ENCODE measurements at regions not wholly inside any gene's neighbourhood (a gene's known extent, or its start where the extent isn't known, plus 50 kb on each side); places are given as distances from the start of the nearest gene placed in this dataset.

DNA sequence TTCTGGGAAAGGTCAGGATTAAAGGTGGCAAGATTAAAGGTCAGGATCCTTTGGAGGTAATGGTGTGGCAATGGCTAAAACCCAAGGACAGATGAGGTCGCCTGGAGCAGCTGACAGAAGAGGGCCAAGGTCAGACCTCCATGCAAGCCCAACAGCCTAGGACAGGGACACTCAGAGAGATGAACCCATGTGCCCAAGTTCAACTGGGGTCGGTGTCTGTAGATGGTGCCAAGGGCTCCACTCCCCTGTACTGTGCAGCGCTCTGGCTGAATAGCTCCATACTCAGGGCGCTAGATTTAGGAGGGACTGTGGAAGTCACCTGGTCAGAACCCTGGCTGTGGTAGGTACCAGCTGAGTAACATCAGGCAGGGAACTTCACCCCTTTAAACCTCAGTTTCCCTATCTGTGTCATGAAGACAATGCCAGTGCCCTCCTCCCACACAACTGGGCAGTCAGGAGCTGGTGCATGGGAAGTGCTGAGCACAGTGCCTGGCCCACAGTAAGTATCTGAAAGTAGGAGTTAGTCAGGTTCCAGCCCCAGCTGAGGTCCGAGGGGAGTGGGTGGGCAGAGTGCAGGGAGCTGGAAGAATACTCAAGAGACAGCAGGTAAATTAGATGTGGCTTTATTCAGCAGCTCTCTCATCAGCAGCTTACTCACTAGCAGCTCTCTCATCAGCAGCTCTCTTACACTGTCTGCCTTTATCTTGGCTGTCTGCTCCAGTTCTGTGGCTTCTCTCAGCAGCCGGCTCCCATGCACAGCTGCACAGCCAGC is 327.1 kb downstream of the GLRX3 start:
- DNase-seq (ENCODE audit: low read depth): no peak

DNA sequence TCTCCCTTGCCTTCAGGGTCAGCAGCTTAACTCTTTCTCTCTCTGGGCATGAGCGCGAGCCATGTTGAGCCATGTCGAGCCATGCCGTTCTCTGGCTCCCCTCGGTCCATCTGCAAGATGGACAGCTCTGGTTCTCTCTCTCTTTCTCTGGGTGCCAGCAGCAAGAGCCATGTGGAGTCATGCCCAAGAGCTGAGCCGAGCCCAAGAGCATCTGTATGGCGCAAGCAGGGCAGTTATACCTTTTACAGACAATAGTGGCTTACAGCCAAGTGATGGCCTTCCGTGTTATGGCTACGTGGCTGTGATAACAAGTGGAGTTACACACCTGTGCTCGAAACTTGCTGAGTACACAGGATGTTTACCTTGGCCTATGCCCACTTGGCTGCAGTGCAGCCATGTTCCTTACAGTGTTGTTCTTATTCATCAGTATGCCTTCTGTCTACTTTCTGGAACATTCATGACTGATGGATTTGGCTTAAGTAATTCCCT is 327.7 kb downstream of the GLRX3 start:
- DNase-seq (ENCODE audit: low read depth): no peak

DNA sequence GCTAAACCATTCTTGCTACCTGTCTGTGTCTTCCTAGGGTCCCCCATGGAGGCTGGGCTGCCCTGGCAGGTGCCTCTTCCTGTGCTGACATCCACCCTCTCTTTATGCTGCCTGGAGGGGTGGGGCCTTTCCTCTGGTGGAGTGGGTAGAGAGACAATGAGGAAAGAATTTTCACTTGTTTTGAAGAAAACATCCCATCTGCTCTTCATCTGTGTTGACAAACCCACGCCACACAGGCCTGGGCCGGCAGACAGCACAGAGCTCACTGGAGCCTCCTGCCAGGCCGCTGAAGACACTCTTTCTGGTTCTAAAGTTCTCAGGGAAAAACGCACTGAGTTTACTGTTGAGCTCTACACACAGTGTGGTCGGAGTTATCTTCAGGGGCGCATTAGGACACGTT is 328.2 kb downstream of the GLRX3 start:
- DNase-seq (ENCODE audit: low read depth): no peak

DNA sequence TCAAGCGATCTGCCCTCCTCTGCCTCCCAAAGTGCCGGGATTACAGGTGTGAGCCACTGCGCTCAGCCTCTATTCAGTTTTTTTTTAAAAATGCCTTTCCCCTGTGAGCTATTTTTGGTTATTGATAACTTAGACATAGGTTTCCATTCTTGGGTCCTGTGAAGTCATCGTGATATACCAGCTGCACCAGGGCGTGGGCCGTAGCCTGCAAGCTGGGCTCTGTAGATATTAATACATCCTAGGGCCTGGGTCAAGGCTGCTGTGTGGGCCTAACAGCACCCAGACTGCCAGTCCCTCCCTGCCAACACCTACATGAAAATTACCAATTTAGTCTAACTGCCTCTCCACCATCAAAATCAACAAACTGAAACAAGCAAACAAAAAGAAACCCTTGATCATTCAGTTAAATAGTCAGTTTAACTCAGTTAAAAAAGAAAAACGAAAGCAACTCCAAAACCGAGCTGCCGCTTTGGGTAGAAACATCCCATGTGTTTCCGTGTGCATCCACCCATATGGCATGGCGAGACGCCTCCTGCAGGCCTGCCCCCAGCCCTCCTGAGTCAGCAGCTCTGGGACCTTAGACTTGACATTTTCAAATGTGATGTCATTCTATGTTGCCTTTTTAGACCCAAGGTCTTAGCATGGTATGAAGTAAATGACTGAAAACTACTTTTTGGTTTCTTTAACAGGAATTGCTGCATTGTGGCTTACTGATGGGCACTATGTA is 330.2 kb downstream of the GLRX3 start:
- DNase-seq (ENCODE audit: low read depth): no peak

DNA sequence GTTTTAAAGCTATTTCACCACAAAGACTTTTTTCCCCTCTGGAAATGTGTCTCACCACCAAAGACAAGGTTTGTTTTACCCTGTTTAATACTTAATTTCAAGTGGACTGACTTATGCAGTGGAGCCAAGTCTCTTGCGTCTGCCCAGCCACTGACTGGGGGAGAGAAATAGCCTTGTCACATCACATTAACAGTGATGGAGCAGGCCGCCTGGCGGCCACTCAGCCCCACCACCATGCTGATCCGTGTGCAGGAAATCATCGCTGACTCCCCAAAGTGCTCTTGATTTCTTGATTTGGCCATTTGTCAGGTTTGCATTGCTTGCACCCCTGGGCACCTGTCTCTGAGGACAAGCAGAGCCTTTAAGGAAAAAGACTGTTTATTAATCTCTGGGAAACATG is 334.1 kb downstream of the GLRX3 start:
- DNase-seq (ENCODE audit: low read depth): no peak

DNA sequence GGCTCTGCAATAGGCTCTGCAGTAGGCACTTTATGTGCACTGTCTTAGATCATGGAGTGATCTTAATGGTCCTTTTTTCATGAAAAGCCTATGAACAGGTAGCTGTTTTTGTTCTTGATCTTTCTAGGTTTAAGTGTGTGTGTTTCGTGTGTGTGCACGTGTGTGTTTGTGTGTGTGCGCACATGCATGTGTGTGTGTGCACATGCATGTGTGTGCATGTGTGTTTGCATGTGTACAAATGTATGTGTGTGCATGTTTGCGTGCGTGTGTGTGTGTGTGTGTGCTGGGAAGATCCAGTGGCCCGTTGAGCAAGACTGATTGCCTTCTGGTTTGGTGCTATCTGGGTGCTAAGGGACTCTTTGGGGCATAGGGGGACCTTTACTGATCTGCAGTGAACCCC is 334.8 kb downstream of the GLRX3 start:
- DNase-seq (ENCODE audit: low read depth): no peak

DNA sequence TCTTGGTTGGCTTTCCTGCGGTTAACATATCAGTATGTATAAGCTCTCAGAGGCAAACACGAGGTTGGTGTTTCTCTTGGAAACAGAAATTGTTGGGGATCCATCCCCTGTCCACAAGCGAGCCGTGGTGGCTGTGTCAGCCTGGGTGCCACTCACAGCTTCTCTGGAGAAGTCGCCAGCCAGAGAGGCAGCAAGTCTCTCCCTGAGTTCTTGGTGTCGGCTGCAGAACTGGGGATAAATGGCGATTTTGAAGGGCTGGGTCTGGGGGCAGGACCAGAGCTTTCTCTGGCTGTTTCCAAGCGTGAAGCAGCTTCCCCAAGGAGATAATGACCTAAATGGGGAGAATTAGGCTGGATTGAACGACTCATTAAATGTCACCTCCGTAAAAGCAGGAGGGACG is 335.3 kb downstream of the GLRX3 start:
- DNase-seq (ENCODE audit: low read depth): no peak

DNA sequence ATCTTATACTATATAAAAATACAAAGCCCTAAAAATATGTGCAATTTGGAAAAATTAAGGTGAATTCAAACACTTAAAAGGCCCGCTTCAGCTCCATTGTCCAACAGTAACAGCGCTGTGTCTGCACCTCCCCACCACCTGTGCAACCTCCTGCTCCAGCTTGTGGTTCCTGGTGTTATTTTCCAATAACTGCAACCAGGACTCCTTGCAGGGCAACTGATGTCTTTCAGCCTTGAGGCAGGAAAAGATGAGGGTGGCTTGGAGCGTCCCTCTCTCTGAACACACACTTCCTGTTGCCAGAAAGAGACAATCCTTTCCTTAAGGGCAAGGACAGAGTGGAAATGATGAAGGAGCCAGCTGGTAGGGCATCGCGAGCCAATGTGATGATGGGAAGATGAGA is 336.0 kb downstream of the GLRX3 start:
- DNase-seq (ENCODE audit: low read depth): no peak

DNA sequence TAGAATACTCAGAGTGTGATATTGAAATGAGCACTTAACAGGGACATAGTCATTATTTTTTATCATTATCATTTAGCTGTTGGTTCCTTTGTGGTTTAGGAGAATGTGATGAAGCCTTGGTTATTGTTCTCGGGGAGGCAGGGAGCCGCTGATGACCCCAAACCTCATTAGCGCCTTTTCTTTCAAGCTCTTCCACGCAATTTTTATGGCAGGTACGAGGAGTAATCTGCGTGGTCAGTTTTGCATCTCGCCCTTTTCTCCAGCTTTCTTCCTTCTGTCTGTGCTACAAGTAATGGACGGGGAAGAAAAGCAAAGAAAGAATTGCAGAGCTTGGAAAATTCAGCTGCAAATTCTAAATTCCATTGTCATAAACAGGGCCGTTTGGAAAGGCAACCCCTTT is 338.4 kb downstream of the GLRX3 start:
- DNase-seq (ENCODE audit: low read depth): no peak

DNA sequence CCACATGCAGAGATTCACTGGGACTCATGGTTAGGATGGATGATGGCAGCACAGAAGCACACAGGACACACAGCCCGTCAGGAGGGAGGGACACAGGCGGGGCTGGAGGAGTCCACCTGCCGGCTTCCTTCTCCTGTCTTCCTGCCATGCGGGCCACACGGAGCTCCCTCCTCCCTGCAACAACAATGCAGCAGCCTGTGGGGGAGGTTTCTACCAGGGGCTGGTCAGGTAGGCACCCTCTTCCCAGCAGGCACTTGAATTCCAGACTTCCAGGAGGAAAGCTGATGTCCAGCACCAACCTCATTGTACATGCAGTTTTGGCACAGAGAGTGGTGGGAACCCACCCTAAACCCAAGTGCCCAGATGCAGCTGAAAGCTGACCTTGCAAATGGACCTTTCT is 341.2 kb downstream of the GLRX3 start:
- DNase-seq (ENCODE audit: low read depth): no peak

DNA sequence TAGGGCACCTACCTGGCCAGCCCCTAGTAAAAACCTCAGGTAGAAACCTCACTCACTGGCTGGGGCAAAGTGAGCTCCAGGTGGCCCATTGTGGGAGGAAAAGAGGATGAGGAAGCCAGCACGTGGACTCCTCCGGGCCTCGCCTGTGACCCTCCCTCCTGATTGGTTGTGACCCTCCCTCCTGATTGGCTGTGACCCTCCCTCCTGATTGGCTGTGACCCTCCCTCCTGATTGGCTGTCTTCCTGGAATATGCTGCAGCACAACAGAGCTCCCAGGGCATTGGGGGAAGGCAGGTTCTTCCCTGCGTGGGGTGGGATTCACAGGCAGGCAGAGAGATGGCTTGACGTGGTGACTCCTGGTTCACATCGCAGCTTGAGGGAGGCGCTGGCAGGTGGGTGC is 343.0 kb downstream of the GLRX3 start:
- no peak for DNase-seq (ENCODE audit: low read depth)

DNA sequence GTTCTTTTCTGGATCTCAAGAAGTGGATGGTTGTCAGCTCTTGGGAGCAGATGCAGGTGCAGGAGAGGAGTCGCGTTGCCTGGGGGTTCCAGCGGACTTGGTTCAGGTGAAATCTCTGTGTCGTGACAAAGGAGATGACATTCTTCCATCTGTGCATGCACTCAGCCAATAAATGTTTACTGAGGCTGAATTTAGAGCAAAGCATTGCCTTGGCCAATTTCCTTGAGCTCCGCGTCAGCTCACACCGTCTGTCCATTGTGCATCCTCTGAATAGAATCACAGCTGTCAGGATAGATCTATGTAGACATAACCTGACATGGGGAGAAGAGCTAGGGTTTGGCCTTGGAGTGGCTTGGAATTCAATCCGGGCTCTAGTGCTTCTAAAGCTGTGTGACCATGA is 343.7 kb downstream of the GLRX3 start:
- no peak for DNase-seq (ENCODE audit: low read depth)

DNA sequence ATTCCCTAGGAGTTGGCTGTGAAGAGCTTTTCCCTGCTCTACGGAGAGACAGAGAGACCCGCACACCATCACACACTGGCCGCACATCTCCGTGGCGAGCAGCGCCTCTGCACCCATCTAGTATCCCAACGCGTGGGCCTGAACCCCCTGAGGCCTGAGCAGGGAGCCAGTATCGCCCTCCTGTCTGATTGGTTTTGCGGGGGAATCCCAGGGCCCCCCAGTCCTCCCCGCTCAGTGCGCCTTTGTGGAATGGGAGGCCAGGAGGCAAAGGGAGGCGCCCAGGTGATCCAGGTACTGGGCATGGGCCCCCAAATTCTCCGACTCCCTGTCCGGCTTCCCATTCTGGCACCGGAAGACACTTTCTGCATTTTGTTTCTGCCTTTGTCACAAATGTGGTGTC is 344.3 kb downstream of the GLRX3 start:
- DNase-seq (ENCODE audit: low read depth): no peak

DNA sequence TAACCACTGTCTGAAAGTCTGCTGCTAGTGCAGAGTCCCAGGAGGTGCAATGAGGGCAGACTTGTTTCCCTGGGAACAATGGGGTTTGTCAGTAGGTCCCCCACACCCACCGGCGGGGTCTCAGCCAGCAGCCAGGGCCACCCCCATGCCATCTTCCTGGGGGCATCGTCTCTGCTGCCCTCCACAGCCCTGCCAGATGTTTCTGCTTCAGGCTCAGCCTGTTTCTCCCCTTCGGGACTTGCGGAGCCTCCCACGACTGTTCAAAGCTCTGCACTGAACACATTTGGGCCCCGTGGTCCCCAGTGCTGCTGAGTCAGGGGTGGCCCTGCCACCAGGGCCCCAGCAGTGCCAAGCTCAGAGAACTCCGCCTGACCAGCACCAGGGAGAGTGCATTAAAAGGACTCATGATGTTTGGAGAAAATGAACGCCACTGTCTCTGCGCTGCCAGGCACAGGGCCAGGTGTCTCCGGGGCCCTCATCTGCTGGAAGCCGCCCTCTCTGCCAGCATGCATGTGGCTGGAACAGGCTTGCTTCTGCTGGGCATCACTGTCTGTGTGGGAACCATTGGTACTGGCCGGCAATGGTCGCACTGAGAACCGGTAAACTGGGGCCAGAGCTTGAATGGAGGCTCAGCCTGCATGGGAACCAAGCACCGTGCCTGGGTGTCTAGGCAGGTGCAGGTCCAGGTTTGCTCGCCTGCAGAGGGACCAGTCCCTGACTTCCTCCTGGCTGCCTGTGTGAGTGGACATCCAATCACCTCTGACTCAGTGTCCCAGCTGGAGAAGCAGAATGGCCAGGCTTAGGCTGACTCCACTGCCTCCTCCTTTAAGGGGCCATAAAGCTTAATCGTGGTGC is 345.1 kb downstream of the GLRX3 start:
- DNase-seq (ENCODE audit: low read depth): no peak

DNA sequence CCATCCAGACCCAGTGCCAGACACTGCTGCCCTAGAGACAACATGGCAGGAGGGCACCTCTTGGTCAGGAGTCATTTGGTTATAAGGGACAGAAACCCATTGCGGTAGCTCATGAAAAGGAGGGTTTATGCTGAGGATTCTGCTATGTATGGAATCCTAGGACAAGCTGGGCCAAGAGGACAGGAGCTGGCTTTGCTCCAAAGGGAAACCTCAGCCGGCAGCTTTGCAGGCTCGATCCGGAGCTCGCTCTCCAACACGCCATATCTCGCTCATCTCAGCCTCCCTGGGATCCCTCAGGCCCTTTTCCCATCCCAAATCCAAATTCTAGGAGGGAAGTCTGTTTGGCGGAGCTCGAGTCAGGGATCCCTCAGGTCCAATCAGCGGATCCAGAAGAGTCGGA is 345.7 kb downstream of the GLRX3 start:
- DNase-seq (ENCODE audit: low read depth): no peak

DNA sequence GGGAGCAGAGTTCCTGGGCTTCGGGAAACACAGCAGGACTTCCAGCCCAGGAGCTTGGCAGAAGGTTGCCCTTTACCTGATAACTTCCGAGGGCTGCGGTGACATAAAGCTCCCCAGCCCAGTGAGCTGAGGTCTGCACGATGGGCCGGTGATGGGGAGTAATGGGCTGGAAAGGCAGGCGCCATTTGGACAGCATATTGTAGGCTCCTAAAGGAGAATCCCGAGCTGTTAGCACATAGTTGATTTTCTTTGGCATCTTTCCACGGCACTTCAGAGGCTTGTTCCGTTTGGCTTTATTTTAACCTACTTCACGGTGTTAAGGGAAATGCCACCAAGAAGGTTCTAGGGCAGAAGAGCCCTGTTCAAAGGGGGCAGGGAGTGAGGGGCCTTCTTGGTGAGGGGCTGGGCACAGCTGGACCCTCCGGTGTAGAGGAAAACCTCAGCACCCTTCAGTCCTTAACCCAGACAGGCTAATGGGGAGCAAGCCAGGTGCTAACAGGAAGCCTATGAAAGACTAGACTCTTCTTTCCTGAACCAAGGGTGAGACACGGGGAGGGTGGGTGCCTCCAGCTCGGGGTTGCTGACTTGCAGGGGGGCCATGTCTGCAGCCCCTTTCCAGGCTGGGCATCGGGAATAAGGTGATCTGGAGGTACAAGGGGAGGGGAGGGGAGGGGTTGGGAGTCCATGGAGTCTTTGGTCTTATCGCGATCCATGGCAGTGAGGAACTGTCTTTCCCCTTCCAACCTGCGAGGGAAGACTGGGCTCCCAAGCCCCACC is 347.7 kb downstream of the GLRX3 start:
- no peak for DNase-seq (ENCODE audit: low read depth)

DNA sequence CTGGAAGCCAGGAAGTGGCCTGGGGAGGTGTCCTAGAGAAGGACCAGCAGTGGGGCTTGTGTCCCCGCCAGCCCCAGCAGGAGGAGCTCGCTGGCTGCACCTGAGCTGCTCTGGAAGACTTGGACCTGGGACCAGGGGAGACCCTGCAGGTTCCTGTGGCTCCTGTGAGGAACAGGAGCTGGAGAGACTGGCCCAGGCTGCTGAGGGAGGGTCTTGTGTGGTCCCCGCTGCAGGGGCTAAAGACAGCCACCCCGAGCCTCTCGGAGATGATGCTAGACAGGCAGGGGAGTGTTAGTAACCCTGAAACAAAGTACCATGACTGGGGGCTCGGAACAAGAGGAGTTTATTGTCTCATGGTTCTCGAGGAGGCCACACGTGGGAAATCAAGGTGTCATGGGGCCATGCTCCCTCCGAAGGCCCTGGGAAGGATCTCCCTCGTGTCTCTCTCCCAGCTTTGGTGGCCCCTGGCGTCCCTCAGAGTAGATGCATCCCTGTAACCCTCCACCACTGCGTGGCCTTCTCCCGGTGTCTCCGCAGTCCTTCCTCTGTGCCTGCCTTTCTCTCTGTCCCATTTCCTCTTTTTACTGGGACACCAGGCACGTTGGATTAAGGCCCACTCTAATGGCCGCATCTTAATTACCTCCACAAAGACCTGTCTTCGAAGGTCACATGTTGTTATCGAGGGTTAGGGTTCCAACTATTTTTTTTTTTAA is 348.4 kb downstream of the GLRX3 start:
- no peak for DNase-seq (ENCODE audit: low read depth)

DNA sequence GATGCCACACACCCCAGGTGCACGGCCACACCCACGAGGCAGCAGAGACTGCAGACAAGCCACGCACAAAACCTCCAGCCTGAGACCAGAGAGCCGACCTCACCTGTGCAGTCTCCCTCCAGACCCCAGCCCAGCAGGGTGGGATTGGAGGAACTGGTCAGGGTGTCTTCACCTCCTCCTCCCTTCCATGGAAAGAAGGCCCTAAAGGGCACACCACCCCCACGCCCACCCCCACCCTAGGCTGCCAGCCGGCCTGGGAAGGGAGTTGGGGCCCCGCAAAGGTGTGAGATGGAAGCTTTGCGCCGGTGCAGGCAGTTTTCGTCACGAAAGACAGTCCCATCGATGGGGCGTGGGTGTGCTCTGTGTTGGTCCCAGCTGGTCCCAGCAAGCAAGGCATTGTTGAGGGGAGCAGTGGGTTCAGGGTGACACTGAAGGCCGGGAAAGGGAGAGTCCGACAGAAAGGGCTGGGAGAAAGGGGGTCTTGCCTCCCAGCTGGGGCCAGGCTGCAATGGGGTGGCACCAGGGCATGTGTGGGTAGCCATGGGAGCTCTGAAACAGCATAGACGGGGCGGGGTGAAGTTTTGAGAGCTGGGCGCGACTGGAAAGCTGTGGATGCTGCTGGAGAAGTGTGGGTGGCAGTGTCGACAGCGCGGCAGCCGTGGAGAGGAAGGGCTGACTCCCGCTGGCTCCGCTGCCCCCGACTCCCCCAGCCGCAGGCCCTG is 349.2 kb downstream of the GLRX3 start:
- DNase-seq (ENCODE audit: low read depth): no peak

DNA sequence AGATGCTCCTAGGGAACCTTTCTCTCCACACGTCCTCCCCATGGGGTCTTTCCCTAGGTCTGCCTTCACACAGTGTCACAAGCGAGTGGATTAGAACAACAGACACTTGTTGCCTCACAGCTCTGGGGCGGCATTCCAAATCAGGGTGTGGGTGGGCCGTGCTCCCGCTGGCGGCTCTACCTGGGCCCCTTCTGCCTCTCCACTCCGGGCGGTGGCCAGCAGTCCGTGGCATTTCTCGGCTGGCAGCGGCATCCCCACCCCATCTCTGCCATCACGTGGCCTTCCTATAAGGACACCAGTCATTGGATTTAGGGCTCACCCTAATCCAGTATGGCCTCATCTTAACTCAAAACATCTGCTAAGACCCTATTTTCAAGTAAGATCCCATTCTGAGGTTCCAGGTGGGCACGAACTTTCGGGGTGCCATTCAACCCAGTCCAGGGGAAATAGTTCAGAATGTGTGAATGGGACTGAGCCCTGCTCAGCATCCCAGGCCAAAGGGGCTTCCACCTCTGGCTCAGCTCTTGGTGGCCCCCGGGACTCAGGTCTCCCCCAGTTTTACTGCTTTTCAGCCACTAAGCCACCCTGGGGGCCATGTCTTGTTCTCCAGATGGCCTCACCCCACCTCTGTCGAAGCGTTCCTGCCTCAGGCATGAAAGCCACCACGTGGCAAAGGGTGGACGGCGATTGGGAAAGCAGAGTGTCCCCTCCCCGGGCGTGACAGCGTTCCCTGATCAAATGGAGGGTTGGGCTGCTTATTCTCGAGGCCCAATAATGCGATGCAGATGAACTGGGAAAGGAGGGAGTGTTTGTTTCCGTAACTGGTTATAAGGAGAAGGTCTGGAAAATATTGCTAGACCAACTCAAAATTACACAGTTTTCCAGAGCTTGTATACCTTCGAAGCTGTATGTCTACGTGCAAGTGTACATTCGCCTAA is 350.0 kb downstream of the GLRX3 start:
- no peak for DNase-seq (ENCODE audit: low read depth)
